ENCODE measurements at regions not wholly inside any gene's neighbourhood (a gene's known extent, or its start where the extent isn't known, plus 50 kb on each side); places are given as distances from the start of the nearest gene placed in this dataset.

DNA sequence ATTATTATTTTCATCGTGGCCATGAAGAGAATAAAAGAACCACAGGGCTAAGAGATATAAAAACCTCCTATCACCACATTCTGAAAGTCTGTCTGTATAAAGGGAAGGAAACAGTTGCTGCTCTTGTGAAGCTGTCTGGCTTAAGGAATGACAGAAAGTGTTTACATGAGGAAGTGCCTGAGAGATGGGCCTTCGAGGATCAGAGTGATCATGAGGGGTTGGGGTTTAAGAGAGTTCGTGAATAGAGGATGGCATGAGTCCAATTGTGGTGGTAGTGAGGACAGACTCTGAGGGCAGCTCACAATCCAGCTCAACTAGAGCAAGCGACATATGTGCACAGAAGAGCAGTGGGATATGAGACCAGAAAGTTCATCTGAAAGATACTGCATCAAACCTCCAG is 65.8 kb upstream of the PIEZO2 start:
- ChIA-PET CTCF (ENCODE audit: low intra/inter-chr PET ratio) (no interaction called here), POLR2A (interaction anchor here (0.8 to 1.3 kb wide), 2 partner anchors 9 to 14 kb away, joined by 3 to 5 read pairs; no protein-coding TSS in a partner anchor)
- Histone ChIP-seq H3K4me3 (no peak overlapping the region), H3K9me1 (ENCODE audit: control insufficient read depth, insufficient read depth, low read length) (no peaks in the 10 kb centered on the region), H4K20me1 (replicated peaks; ENCODE audit: control insufficient read depth, insufficient read depth, low read length) (no peaks in the 10 kb centered on the region), H3K9me3 (replicated peaks; ENCODE audit: control insufficient read depth, insufficient read depth, low read depth, low read length) (no peaks in the 10 kb centered on the region), H3K79me2 (ENCODE audit: control insufficient read depth, insufficient read depth, low read length) (no peaks in the 10 kb centered on the region), H3K4me2 (ENCODE audit: insufficient read depth, low read length) (no peak overlapping the region), H3K4me1 (replicated peaks in 1 of 2; ENCODE audit: control insufficient read depth in 2 of 2, insufficient read depth in 2 of 2, low read length in 2 of 2) (no peaks in the 10 kb centered on the region), H3K9ac (ENCODE audit: insufficient read depth in 1 of 2, low read depth in 2 of 2, low read length in 2 of 2) (no peak overlapping the region), H3K27ac (ENCODE audit: extremely low read depth, low read depth, low read length) (no peak overlapping the region), H3K36me3 (ENCODE audit: control insufficient read depth, insufficient read depth, low read length) (no peaks in the 10 kb centered on the region), H3K27me3 (ENCODE audit: control insufficient read depth in 2 of 2, insufficient read depth in 2 of 2, low read length in 2 of 2) (no peaks in the 10 kb centered on the region), H2AFZ (ENCODE audit: low read depth, low read length) (no peak overlapping the region)
- no peak for FAIRE-seq
- no TSS peak for BruUV-seq (replicated peaks)
- WGBS (ENCODE audit: insufficient coverage, low coverage, missing lambda C conversion rate): 0% methylated on average over 4 of the region's 4 CpGs
- in situ Hi-C loops (cut with MboI) (no loop called here), intact Hi-C loops (cut with micrococcal nuclease) (no loop called here)
- TF ChIP-seq, protein P1, sequence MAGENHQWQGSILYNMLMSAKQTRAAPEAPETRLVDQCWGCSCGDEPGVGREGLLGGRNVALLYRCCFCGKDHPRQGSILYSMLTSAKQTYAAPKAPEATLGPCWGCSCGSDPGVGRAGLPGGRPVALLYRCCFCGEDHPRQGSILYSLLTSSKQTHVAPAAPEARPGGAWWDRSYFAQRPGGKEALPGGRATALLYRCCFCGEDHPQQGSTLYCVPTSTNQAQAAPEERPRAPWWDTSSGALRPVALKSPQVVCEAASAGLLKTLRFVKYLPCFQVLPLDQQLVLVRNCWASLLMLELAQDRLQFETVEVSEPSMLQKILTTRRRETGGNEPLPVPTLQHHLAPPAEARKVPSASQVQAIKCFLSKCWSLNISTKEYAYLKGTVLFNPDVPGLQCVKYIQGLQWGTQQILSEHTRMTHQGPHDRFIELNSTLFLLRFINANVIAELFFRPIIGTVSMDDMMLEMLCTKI (IDR thresholded peaks at IDR 0.05; ENCODE audit: partially characterized antibody): no peak
- TF ChIP-seq MEF2A (IDR thresholded peaks at IDR 0.05; ENCODE audit: control insufficient read depth, low read depth, low read length): no peak
- no peak for TF ChIP-seq OTX1 (CRISPR knock-in tag; IDR thresholded peaks at IDR 0.05)
- ATAC-seq: no peak
- no peak for DNase-seq (ENCODE audit: extremely low read depth in 1 of 4, low spot score in 3 of 4)

DNA sequence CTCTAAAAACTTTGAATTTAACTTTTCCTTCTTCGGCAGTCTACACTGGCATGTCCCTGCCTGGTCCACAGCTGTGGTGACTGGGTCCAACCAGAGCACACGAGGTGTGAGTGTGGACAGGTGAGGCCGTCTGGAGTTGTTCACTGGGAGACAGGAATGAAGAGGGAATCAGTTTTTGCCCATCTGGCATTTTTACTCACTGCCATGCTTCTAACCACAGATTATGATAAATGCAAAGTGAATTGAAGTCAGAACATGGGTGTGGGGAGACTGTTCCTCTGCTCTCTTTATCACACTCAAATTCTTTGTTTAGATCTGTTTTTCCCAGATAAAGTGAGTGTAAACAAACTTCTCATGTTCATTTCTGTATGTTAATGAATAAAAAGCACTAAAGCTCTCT is 54.7 kb upstream of the PIEZO2 start:
- Histone ChIP-seq H2AFZ (ENCODE audit: low read depth, low read length) (no peak overlapping the region), H3K9me3 (replicated peaks; ENCODE audit: control insufficient read depth, insufficient read depth, low read depth, low read length) (no peaks in the 10 kb centered on the region), H4K20me1 (replicated peaks; ENCODE audit: control insufficient read depth, insufficient read depth, low read length) (no peaks in the 10 kb centered on the region), H3K4me1 (replicated peaks in 1 of 2; ENCODE audit: control insufficient read depth in 2 of 2, insufficient read depth in 2 of 2, low read length in 2 of 2) (no peaks in the 10 kb centered on the region), H3K4me3 (no peak overlapping the region), H3K9ac (ENCODE audit: insufficient read depth in 1 of 2, low read depth in 2 of 2, low read length in 2 of 2) (no peak overlapping the region), H3K9me1 (ENCODE audit: control insufficient read depth, insufficient read depth, low read length) (no peaks in the 10 kb centered on the region), H3K79me2 (ENCODE audit: control insufficient read depth, insufficient read depth, low read length) (no peaks in the 10 kb centered on the region), H3K27me3 (ENCODE audit: control insufficient read depth in 2 of 2, insufficient read depth in 2 of 2, low read length in 2 of 2) (peaks cover 0 to 6% of the 10 kb centered on the region in 2 experiments; a peak in 2 of 5 replicates), H3K27ac (ENCODE audit: extremely low read depth, low read depth, low read length) (no peak overlapping the region), H3K36me3 (ENCODE audit: control insufficient read depth, insufficient read depth, low read length) (no peaks in the 10 kb centered on the region), H3K4me2 (ENCODE audit: insufficient read depth, low read length) (no peak overlapping the region)
- FAIRE-seq (no peak), DNase-seq (ENCODE audit: extremely low read depth in 1 of 4, low spot score in 3 of 4) (no peak), ATAC-seq (no peak)
- BruUV-seq (replicated peaks): no TSS peak
- in situ Hi-C loops (cut with MboI) (no loop called here), intact Hi-C loops (cut with micrococcal nuclease) (no loop called here)
- 3% methylated on average over 3 of the region's 3 CpGs for WGBS (ENCODE audit: insufficient coverage, low coverage, missing lambda C conversion rate)
- POLR2A ChIA-PET: no interaction called here
- CTCF ChIA-PET (ENCODE audit: low intra/inter-chr PET ratio): no interaction called here

All from K562 (cell line).